T1000 (cell line): ENCODE measurements at regions not wholly inside any gene's neighbourhood (a gene's known extent, or its start where the extent isn't known, plus 50 kb on each side); places are given as distances from the start of the nearest gene placed in this dataset.

Source experiments
- DNase-seq: peaks from one replicate; lab custom pipeline; 2025; ENCODE audit warnings: mixed read lengths; lab: John Stamatoyannopoulos, UW

- DNase-seq = no peak
Observed at GRCh38 chr5:8322484-8322883, 453.5 kb downstream of the MTRR start.

GRCh38 chr5:8327016-8327415 is 458.1 kb downstream of the MTRR start:
- DNase-seq = no peak

GRCh38 chr5:8329773-8330172 is 460.8 kb downstream of the MTRR start:
- peak; percentile 26 for DNase-seq

GRCh38 chr5:8332666-8333445 is 463.9 kb downstream of the MTRR start:
- no peak for DNase-seq

GRCh38 chr5:8333485-8333884 is 464.5 kb downstream of the MTRR start:
- no peak for DNase-seq

- no peak for DNase-seq
Observed at GRCh38 chr5:8333977-8334376, 465.0 kb downstream of the MTRR start.

- DNase-seq = no peak
Observed at GRCh38 chr5:8340261-8340660, 471.3 kb downstream of the MTRR start.

GRCh38 chr5:8340739-8341344 is 471.9 kb downstream of the MTRR start:
- no peak for DNase-seq

- DNase-seq = no peak
Observed at GRCh38 chr5:8341406-8341805, 472.5 kb downstream of the MTRR start.

GRCh38 chr5:8347984-8348383 is 479.0 kb downstream of the MTRR start:
- no peak for DNase-seq

GRCh38 chr5:8349855-8350254 is 480.9 kb downstream of the MTRR start:
- no peak for DNase-seq

GRCh38 chr5:8350644-8351339 is 481.8 kb downstream of the MTRR start:
- DNase-seq = no peak

- DNase-seq = no peak
Observed at GRCh38 chr5:8355981-8356380, 487.0 kb downstream of the MTRR start.

- DNase-seq = no peak
Observed at GRCh38 chr5:8360012-8360411, 491.1 kb downstream of the MTRR start.

GRCh38 chr5:8362495-8362894 is 493.5 kb downstream of the MTRR start:
- no peak for DNase-seq

- no peak for DNase-seq
Observed at GRCh38 chr5:8363138-8363537, 494.2 kb downstream of the MTRR start.

GRCh38 chr5:8366266-8366665 is 497.3 kb downstream of the MTRR start:
- no peak for DNase-seq

- DNase-seq = no peak
Observed at GRCh38 chr5:8376478-8376877, 507.5 kb downstream of the MTRR start.

GRCh38 chr5:8381972-8382371 is 513.0 kb downstream of the MTRR start:
- DNase-seq = no peak

- DNase-seq = no peak
Observed at GRCh38 chr5:8382456-8382855, 513.5 kb downstream of the MTRR start.

GRCh38 chr5:8383616-8384015 is 514.7 kb downstream of the MTRR start:
- DNase-seq = no peak

- no peak for DNase-seq
Observed at GRCh38 chr5:8386719-8387288, 517.9 kb downstream of the MTRR start.

GRCh38 chr5:8391911-8392310 is 523.0 kb downstream of the MTRR start:
- no peak for DNase-seq
